ENCODE measurements at regions not wholly inside any gene's neighbourhood (a gene's known extent, or its start where the extent isn't known, plus 50 kb on each side); places are given as distances from the start of the nearest gene placed in this dataset.

DNA sequence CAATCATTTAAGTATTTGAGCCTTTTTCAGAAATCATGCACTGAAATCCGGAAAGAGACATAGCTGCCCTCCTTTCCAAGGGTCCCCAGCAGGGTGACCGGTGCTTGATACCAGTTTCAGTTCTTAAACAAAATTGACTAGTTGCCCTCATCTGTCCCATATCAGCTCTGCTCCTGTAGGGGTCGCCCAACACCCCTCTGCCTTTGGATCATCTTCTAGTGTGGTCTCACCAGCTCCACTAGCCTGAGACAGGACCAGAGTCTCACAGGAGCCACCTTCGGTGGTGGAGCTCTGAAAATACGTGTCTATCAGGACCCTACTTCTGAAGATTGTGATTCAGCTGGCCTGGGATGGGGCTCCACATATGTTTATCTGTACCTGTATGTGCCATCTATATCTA is 428.2 kb downstream of the ENC1 start:
- DNase-seq = peak; percentile 62

DNA sequence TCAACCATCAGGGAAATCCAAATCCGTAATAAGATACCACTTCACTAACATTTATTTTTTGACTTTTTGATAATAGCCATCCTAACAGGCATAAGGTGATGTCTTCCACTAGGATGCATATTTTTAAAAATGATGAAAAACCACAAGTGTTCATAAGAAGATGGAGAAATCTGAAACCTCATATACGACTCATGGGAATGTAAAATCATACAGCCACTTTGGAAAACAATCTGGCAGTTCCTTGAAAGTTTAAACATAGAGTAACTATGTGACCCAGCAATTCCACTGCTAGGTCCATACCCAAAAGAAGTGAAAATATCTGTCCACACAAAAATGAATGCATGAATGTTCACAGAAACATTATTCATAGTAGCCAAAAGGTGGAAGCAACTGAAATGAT is 431.0 kb downstream of the ENC1 start:
- DNase-seq = no peak

DNA sequence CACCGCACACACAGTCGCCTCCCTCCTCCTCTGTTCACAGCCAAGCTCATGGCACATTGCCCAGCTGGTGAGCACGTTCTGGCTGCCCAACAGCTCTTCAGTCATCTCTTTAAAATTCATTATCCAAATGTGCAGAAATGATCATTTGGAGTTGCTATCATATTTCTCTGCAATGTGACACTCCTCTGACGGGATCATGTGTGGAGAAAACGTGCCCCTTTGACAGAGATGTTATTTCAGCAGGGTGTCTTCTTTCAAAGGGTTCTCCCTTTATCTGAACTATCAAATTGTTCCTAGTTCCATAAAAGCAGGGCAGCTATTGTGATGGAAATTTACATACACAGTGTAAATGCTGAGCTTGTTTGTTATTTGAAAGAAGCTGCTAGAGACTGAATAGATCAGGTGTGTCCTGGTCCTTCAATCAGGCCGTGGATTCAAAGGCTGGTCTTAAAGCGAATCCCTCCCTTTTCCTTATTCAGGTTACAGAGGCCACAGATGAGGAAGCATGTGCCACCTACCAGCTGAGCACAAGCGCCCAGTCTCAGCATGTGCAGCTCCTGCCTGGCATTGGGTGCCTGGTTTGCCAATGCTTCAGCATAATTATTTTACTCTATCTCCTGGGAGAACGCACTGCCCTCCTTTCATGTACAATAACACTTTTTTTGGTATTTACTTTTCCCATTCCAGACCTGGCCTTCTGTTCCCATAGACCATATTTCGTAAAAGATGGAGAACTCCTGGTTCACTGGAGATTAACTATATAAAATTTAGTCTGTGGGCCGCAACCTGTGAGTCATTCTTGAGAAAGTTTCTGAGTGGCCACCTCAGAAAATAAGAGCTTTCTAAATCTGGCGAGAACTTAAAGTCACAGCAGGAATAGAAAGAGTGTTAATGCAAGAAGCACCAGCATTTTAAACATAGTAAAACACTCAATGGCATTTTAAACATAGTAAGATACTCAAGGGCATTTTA is 433.7 kb downstream of the ENC1 start:
- DNase-seq = peak; percentile 83

DNA sequence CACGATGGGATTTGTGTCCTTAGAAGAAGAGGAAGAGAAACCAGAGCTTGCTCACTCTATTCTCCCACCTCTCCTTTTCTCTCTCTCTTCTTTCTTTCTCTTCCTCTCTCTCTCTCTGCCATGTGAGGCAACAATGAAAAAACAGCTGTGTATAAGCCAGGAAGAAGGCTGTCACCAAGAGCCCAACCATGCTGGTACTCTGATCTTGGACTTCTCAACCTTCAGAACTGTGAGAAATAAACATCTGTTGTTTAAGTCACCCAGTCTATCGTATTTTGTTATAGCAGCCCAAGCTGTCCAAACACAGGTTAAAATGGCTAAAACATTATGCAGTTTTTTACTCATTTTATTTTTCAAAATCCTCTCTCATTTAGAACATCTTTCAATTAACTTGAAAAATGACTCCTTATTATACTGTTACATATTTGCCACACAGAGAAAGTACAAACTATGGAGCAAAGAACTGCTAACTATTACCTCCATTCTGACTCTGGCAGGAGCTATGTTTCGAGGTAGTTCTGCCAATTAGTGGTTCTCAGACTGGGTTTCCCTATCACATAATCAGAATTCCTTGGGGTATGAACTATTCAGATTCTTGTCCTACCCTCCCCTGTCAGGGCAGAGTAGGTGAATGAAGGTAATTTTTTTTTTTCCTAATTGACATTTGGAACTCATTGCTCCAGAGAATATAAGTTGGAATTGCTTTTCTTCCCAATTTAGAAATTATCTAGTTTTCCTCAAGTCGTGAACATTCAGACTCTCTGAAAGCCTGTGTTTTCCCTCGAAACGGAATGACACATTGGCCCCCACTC is 434.6 kb downstream of the ENC1 start:
- DNase-seq = no peak

DNA sequence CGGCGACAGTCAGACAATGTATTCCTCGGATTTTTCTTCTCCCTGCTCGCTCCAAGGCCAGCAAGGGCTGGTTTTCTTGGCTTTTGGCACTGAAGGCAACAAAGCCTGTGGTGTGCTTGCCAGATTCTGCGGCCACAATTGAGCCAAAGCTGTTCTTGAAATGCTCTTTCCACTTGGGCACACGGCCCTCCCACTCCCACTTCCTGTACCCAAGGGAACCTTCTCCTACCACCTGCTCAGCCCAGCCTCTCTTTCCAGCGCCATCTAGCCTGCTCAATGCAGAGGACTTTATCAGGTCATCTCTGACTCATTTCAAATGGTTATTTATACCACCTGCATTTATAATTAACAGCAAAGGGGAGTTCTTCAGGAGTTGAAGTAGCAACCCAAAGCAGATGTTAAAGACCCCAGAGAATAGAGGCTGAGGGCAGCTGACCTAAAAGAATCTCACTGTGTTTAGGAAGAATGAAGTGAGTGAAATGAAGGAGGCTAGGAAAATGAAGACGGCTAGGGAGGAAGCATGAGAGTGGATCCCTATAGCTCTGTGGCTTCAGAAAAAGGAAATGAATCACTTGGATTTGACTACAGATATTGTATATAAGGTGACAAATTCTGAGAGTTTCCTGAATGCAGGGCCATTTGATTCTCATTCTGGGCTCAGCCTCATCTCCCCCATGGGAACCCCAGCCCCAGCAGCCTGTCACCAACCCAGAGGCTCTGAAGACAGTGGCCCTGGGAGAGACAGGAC is 439.0 kb downstream of the ENC1 start:
- peak; percentile 80 for DNase-seq

DNA sequence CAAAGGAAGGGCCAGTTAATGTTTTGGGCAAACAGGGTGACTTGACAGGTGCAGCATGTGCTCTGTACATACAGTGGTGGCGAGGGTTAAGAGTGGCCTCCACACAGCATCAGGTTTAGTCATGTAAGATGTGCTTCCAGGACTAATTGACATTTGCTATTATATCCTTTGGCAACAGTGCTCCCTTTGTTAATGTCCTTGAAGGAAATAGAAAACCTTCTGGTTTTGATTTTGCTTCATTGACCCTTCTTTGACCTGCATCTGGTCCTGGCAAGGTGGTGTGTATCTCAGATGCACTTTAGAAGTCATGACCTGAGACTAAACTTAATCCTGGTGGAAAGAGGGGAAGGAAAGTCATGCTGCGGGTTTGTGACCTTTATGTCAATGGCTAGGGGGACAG is 440.0 kb downstream of the ENC1 start:
- peak; percentile 30 for DNase-seq

DNA sequence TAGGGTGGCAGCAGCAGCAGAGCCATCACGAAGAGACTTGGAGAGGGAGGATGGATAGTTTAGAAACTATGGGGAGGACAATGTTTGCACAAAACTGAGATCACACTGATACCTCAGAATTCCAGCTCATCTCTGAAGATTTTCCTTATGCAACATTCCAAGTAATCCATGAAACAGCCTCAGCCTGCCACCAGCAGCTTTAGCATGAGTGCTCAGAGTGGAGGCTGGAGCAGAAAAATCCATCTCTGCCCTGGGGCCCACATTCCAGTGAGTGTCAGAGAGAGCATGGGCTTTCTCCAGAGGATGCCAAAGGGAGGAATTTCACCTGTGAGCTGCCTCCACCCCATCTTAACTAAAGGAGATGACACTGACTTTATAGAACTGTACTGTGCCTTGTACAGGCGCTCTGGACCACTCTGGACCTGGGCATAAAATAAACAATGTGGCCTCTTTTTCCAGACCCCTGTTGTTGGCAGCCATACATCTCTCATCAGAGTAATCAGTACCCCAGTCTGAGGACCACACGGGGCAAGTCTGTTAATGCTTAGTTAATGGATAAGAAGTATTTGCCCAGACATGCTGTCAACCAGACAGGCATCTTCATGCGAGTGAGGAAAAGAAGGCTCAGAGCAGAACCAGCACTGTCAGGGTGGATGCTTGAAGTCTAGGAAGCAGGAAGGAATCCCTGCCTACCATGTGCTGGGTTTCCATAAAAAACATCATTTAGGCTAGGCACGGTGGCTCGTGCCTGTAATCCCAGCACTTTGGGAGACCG is 440.9 kb downstream of the ENC1 start:
- DNase-seq = no peak

DNA sequence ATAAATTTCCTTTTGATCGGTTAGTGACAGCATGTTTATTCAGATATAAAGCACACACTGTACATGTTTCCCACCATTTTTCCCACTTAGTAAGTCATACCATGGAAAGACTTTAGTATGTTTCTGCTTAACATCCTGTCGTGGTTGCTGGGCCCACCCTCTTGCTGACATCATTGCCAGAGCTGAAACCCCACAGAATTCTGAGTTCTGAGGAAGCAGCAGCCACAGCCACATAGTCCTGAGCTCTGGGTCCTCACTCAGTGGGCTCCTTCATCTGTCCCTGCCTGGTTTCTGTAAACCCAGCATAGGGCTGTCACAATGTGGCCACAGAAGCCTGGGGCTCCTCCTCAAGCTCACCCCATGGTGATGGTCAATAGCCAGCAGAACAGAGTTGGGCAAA is 441.5 kb downstream of the ENC1 start:
- no peak for DNase-seq

DNA sequence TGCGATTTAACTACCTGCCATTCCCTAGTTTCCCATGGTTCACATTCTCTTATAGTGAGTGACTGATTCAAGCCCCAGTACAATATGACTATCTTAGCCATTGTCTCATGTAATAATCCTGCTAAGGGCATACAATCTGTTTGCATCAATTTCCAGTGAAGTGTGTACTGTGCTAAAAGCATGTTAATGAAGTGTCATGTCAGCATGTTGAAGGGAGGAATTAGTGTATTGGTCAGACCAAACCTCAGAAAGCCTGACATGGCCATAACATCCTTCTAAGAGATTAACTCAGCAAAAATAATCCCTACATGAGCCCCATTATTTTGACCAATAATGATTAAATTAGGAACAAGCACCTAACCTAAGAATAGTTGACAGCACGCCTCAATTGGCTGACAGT is 442.4 kb downstream of the ENC1 start:
- DNase-seq = no peak

DNA sequence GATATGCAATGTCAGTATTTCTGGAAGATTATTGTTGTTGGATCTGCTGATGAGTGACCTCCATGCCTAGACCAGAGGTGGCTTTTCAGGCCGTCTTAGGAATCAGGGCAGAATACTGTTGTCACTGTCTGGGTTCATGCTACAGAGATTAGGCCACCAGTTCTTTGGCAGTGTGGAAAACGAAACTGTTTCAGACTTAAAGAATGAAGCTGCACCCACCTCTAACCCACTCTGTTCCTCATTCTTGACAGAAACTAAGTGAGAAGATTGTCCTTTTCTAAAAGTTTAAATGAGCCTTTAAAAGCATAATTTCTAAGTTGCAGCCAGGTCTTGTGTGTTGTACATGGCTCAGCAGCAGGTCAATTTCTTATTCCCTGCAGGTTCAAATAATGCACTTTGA is 444.3 kb downstream of the ENC1 start:
- no peak for DNase-seq

DNA sequence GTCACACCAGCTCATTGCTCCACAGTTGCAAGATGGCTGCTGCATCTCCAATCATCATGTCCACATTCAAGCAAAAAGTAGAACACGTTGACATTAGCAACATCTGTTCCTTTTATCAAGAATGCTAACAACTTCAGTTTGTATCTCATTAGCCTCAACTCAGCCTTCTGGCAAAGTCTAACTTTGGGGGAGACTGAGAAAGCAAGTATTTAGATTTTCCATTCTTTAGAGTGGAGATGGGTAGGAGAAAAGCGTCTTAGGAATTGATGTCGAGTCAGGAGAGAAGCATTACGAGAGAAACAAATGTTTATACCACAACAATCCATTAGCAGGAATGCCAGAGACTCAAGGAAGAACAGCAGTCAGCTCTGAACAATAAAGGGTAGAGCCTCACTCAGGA is 446.3 kb downstream of the ENC1 start:
- DNase-seq = no peak

DNA sequence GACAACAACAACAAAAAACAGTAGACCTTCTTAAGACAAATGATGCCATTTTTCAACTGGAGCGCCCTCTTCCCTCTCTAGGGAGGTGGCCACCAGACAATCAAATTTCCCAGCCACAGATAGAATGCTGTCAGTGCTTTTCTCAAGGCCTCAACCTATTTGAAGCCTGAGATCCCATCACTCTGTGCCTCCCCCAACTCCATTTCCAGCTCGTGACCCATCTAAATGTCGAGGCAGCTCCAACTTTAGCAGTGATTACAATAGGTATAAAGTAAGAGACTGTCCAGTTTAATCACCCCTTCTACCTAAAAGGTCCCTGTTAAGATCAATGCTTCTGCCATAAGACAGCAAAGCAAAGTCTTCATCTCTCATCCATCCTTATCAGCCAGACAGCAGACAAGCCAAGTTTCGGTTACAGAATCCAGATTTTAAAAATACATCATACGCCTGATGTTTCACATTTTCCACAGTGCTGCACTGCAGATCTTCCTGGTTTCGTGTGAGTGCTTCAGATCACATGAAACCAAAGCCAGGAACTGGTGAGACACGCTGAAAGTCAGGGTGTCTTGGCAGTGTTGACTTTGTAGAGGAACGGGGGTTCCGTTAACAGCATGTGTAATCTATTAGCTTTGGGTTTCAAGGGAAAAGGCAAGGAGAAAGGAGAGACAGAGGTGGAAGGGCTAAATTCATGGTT is 447.8 kb downstream of the ENC1 start:
- DNase-seq = no peak

DNA sequence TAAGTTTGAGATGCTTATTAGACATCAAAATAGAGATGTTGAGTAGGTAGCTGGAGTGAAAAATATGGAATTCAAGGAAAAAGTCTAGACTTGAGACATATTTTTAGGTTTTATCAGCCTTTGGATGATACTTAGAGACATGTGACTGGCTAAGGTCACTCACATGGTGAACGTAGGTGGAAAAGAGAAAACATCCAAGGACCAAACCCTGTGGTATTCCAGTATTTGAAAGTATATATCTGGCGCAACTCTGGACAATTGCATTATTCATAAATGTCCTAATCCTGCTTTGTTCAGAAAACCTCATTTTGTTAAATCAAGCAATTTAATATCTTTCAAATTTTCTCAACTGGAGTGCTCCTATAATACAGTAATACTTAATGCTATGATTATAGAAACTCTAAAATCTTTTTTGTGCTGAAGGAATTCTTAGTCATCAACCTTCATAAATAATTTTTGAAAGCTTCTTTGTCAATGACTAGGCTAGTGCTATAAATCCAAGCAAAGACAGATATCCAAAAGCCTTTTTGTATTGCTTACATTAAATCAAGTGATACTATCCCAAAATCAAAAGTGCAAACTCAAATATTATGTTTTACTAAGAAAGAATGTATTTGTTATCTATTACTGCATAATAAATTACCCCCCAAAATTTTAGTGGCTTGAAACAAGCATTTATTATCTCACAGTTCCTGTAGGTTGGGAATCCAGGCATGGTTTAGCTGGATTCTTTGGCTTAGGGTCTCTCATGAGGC is 452.0 kb downstream of the ENC1 start:
- DNase-seq = no peak

DNA sequence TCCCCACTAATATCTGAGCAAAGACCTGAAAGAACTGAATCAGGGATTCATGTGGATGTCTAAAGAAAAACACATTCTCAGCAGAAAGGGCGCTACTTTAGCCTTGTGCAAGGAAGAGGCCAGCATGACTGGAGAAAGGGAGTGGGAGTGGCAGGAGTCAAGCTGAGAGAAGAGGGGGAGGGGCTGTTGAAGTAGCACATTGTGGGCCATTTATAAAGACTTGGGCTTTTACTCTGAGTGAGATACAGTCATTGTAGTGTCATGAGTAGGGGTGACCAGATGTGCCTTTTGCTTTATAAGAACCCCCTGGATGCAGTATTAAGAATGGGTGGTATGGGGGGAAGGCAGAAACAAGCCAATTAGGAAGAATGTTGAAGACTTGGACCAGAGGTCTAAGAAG is 452.8 kb downstream of the ENC1 start:
- DNase-seq = no peak

DNA sequence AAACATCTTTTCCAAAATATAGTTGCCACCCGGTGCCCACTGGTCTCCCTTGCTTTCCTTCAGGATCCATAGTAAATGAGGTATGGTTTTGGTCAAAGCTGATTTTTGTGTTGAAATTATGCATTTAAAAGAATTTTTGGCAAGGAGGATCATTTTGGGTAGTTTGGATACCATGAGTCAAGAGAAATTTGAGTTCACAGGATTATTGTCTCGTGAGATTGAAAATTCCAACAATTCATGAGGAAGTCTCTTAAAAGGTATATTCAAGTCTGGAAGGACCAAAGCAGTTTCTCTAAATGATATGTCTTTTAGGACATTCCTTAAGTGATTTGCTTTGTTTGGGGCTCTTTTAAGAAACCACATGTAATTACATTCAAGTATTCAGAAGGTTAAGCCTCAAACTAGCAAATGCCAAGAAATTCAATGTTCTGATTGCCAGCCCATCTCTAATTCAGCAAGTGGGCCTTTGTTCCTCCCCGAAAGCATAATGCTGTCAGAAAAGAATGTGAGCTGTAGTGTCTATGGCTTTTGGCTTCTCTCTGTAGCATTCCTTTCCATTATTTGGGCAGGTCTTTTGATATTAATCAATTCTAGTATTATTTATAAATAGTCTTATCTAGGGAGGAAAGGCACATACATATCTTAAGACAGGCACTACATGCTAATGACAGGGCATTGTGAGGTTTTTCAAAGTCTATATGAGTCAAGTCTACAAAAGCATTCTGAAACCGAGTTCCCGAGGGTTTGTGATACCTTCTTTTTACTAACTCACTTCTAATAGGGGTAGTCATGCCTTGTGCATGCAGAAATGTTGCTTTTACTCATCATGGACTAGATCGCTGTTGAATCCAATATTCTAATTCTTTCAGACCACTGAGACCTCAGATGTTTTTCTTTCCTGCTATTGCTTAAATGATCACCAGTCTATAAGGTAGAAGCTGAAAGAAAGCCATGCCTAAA is 453.9 kb downstream of the ENC1 start:
- DNase-seq = no peak

DNA sequence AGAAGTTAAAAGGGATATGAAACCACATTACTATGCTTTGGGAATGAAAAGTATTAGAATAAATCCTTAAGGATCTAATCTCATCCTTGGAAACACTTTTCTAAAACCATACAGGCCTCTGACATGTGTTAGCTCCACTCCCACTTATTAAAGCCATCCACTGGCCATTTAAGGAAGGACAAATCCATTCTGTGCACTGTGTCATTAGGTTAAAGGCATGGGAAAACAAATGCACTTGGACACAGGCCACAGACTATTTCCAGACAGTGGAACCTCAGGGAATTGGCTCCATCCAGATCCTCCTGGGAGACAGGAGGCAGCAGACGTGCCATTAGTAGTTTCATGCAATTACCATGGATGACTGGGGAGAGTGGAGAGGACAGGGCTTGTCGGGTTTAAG is 454.9 kb downstream of the ENC1 start:
- DNase-seq = no peak

DNA sequence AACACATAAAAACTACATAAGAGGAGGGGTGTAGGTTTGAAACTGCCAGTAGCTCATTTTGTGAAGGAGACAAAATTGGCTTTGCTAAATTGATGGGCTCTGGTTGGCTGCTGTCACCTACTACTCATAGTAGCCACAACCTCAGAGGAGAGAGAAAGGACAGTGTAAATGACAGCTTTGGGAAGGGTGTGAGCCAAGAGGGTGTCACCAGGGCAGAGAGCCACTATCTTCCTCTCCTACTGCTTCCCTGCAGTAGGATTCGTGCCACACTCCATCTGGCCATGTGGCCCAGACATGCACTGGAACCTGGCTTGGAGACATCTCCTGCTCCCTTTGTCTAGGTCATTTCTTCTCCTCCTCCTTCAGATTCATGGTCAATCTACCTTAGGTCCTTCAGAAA is 455.9 kb downstream of the ENC1 start:
- DNase-seq = no peak

DNA sequence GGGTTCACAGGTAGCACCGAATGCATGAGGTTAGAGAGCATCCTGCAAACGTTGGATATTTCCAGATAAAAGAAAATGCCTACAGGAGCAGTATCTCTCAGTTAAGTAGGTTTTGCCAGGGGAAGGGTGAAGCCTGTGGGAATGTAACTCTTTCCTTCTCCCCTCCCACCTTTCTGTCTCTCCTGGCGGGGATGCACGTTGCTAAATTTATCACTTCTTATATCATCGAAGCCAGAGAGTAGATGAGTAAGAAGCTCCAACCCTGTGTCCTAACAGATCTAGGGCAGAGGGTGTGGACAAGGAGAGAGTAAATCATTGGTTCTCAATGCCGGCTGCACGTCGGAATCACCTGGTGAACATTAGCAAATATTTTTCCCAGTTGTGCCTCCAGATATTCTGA is 457.5 kb downstream of the ENC1 start:
- DNase-seq = no peak

DNA sequence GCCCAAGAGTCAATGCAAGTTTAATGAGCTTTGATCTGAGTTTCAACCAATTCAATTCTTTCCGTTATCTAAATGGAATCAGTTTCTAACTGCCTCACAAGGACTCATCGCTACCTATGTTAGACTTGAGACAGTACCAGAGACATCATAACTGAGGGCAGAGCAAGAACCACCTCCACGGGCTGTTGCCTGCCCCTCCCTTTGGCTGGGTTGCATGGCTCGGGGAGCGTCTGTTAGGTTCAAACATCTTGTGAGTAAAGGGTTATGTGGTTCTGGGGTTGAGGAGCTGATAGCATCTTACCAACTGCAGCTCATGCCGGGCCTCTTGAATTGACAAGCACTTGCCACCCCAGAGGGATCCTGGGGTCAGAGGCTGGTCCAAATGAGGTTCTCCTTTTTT is 457.9 kb downstream of the ENC1 start:
- DNase-seq = no peak

DNA sequence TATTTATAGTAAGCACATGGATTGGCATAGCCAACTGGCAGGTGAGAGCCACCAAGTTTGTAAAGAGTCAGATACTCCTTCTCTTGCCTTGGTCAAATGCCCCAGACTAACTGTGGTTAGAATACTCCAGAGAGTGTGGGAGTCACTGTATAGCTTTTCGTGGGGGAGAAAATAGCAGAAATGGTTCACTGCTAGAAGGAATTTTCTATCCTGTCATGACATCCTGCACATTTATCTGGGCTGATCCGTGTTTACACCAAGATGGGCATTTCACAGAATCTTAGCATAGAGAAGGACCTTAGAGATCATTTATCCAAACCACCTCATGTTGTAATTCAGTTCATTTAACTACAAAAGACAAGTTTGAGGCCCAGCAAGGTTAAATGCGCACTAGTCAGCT is 460.8 kb downstream of the ENC1 start:
- no peak for DNase-seq
